Transverse colon (tissue), 4 donors: ENCODE measurements at regions not wholly inside any gene's neighbourhood (a gene's known extent, or its start where the extent isn't known, plus 50 kb on each side); places are given as distances from the start of the nearest gene placed in this dataset.

Experiments used
- POLR2AphosphoS5 ChIP-seq, 3 donors: sonication (generic); formaldehyde crosslinking; IDR thresholded peaks; one replicate each; pipeline ENCODE4 v1.6.1; 2016; ENCODE audit warnings: antibody characterized with exemption in 3 of 3
- TF ChIP-seq, protein P1 (sequence below), 5 experiments: fragments of 200-600 bp in 3 of 5; fragments of 450-650 bp in 2 of 5; sonication (generic) in 3 of 5; IDR thresholded peaks; 1 replicate in 2 of 5; 2 replicates in 3 of 5; pipeline ENCODE4 v1.5.1; 2016 to 2017; ENCODE audit warnings: antibody characterized with exemption in 5 of 5, inconsistent platforms in 3 of 5, mild to moderate bottlenecking in 2 of 5, moderate library complexity in 1 of 5

GRCh38 chr2:103986001-103986400 is 867.9 kb upstream of the POU3F3 start:
- TF ChIP-seq, protein P1, sequence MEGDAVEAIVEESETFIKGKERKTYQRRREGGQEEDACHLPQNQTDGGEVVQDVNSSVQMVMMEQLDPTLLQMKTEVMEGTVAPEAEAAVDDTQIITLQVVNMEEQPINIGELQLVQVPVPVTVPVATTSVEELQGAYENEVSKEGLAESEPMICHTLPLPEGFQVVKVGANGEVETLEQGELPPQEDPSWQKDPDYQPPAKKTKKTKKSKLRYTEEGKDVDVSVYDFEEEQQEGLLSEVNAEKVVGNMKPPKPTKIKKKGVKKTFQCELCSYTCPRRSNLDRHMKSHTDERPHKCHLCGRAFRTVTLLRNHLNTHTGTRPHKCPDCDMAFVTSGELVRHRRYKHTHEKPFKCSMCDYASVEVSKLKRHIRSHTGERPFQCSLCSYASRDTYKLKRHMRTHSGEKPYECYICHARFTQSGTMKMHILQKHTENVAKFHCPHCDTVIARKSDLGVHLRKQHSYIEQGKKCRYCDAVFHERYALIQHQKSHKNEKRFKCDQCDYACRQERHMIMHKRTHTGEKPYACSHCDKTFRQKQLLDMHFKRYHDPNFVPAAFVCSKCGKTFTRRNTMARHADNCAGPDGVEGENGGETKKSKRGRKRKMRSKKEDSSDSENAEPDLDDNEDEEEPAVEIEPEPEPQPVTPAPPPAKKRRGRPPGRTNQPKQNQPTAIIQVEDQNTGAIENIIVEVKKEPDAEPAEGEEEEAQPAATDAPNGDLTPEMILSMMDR (IDR thresholded peaks at IDR 0.05), result no peak
- TF ChIP-seq POLR2AphosphoS5 (IDR thresholded peaks at IDR 0.05), result no peak
